ENCODE measurements at regions not wholly inside any gene's neighbourhood (a gene's known extent, or its start where the extent isn't known, plus 50 kb on each side); places are given as distances from the start of the nearest gene placed in this dataset.

DNA sequence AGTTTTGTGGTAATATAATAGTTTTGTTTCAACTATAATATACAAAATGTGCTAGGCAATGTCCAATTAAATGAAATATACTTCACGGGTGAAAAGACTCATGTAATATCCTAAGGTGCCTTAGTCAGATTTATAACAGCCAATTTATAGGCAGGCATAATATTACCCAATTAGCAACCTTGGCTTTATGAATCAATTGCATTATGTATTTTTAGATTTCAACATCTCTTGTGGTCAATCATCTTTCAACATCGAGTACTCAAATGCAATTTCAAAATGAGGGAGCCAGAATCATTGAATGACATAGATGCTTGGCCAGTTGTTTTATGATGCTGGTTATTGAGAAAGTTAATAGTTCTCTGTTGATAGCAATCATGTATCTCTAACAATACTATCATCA lies 110.3 kb upstream of the SP8 start:
- H3K9me3 ChIP-seq (replicated peaks; ENCODE audit: insufficient read depth, low read length), result no peaks in the 10 kb centered on the region
- no peak overlapping the region for H3K4me3 ChIP-seq (ENCODE audit: low read length)
- no peaks in the 10 kb centered on the region for H3F3A ChIP-seq (ENCODE audit: insufficient read depth, low read length)
- no peak for DNase-seq
- H3K4me2 ChIP-seq (ENCODE audit: low read depth, low read length), result no peak overlapping the region
- H3K36me3 ChIP-seq (replicated peaks; ENCODE audit: insufficient read depth, low read length), result no peaks in the 10 kb centered on the region
- no peaks in the 10 kb centered on the region for H4K20me1 ChIP-seq (ENCODE audit: insufficient read depth, low read length)
- no peaks in the 10 kb centered on the region for H3K4me1 ChIP-seq (ENCODE audit: low read length)
- no peak overlapping the region for H3K27ac ChIP-seq (ENCODE audit: low read length)
- H2AFZ ChIP-seq (ENCODE audit: low read length), result no peak overlapping the region
- TF ChIP-seq EZH2 (optimal IDR thresholded peaks at IDR 0.05; ENCODE audit: low read depth, low read length), result no peak
- TF ChIP-seq, protein P1, sequence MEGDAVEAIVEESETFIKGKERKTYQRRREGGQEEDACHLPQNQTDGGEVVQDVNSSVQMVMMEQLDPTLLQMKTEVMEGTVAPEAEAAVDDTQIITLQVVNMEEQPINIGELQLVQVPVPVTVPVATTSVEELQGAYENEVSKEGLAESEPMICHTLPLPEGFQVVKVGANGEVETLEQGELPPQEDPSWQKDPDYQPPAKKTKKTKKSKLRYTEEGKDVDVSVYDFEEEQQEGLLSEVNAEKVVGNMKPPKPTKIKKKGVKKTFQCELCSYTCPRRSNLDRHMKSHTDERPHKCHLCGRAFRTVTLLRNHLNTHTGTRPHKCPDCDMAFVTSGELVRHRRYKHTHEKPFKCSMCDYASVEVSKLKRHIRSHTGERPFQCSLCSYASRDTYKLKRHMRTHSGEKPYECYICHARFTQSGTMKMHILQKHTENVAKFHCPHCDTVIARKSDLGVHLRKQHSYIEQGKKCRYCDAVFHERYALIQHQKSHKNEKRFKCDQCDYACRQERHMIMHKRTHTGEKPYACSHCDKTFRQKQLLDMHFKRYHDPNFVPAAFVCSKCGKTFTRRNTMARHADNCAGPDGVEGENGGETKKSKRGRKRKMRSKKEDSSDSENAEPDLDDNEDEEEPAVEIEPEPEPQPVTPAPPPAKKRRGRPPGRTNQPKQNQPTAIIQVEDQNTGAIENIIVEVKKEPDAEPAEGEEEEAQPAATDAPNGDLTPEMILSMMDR (IDR thresholded peaks at IDR 0.05; ENCODE audit: low read length), result no peak
- TF ChIP-seq EZH2phosphoT487 (IDR thresholded peaks at IDR 0.05; ENCODE audit: low read length), result no peak
- H3K79me2 ChIP-seq (ENCODE audit: low read length), result no peaks in the 10 kb centered on the region
- H3K9ac ChIP-seq (ENCODE audit: low read length), result no peak overlapping the region
- H3K9me2 ChIP-seq (replicated peaks; ENCODE audit: insufficient read depth, low read length), result no peaks in the 10 kb centered on the region
- no peaks in the 10 kb centered on the region for H3K27me3 ChIP-seq (replicated peaks; ENCODE audit: insufficient read depth, low read length)

DNA sequence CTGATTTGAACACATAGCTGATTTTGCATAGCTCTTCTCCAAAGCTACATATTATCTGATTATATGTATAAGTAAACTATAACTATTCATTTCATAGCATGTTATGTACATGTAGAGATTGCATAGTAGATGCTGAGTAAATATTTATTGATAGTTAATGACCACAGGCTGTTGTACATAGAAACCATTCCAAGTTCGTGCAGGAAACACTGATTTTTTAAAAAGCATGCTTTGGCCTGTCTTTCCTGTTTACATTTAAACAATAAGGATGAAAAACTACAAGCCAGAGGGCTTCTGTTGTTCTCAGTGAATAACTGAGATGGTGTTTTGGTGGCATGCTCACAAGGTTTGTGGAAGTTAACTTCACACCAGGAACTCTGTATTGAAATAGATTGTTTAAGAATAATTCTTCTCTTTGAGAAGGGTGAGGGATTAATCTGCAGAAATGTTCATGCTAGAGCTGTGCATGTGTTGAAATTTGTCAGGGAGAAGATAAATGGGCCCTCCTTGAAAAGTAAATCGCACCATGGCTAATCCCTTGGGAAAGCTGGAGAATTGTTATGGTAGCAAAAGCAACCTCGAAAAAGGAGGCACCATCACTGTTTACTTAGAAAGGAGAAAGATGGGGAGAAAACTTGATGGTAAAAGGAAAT lies 120.2 kb upstream of the SP8 start:
- Histone ChIP-seq H3K27me3 (replicated peaks; ENCODE audit: insufficient read depth, low read length) (no peaks in the 10 kb centered on the region), H3K27ac (ENCODE audit: low read length) (no peak overlapping the region), H3K9me3 (replicated peaks; ENCODE audit: insufficient read depth, low read length) (no peaks in the 10 kb centered on the region), H3K4me1 (ENCODE audit: low read length) (no peaks in the 10 kb centered on the region), H3K9me2 (replicated peaks; ENCODE audit: insufficient read depth, low read length) (no peaks in the 10 kb centered on the region), H3F3A (ENCODE audit: insufficient read depth, low read length) (no peaks in the 10 kb centered on the region), H3K79me2 (ENCODE audit: low read length) (no peaks in the 10 kb centered on the region), H4K20me1 (ENCODE audit: insufficient read depth, low read length) (no peaks in the 10 kb centered on the region), H3K4me2 (ENCODE audit: low read depth, low read length) (no peak overlapping the region), H2AFZ (ENCODE audit: low read length) (no peak overlapping the region), H3K9ac (ENCODE audit: low read length) (no peak overlapping the region), H3K4me3 (ENCODE audit: low read length) (no peak overlapping the region), H3K36me3 (replicated peaks; ENCODE audit: insufficient read depth, low read length) (no peaks in the 10 kb centered on the region)
- TF ChIP-seq, protein P1 (IDR thresholded peaks at IDR 0.05; ENCODE audit: low read length), result no peak
- no peak for DNase-seq

DNA sequence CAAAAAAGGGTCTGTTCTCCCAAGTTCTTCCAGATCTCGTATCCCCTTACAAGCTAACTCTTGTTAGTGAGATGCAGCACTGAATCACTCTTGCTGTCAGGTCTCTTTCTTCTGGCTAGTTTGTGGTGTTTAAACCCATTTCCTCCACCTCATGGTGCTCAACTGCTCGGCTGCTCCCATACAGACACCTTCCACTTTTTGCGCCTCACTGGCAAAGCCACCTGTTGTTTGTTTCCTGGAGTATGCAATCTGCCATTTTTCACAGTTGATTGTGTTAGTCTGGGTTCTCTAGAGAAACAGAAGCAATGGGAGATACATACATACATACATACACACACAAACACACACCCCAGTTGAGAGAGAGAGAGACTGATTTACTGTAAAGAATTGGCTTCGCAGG lies 124.4 kb upstream of the SP8 start:
- Histone ChIP-seq H3K9me2 (replicated peaks; ENCODE audit: insufficient read depth, low read length) (no peaks in the 10 kb centered on the region), H3K4me1 (ENCODE audit: low read length) (no peaks in the 10 kb centered on the region), H3K27me3 (replicated peaks; ENCODE audit: insufficient read depth, low read length) (no peaks in the 10 kb centered on the region), H3K36me3 (replicated peaks; ENCODE audit: insufficient read depth, low read length) (no peaks in the 10 kb centered on the region), H3K79me2 (ENCODE audit: low read length) (no peaks in the 10 kb centered on the region), H3K4me3 (ENCODE audit: low read length) (no peak overlapping the region), H3K9me3 (replicated peaks; ENCODE audit: insufficient read depth, low read length) (no peaks in the 10 kb centered on the region), H3K4me2 (ENCODE audit: low read depth, low read length) (no peak overlapping the region), H2AFZ (ENCODE audit: low read length) (no peak overlapping the region), H3K27ac (ENCODE audit: low read length) (no peak overlapping the region), H3K9ac (ENCODE audit: low read length) (no peak overlapping the region), H4K20me1 (ENCODE audit: insufficient read depth, low read length) (no peaks in the 10 kb centered on the region), H3F3A (ENCODE audit: insufficient read depth, low read length) (no peaks in the 10 kb centered on the region)
- TF ChIP-seq EZH2phosphoT487 (IDR thresholded peaks at IDR 0.05; ENCODE audit: low read length), result no peak
- no peak for TF ChIP-seq EZH2 (optimal IDR thresholded peaks at IDR 0.05; ENCODE audit: low read depth, low read length)
- TF ChIP-seq, protein P1 (IDR thresholded peaks at IDR 0.05; ENCODE audit: low read length), result no peak
- DNase-seq, result no peak

Data from MM.1S (cell line).